SK-MEL-5 (cell line): ENCODE measurements at regions not wholly inside any gene's neighbourhood (a gene's known extent, or its start where the extent isn't known, plus 50 kb on each side); places are given as distances from the start of the nearest gene placed in this dataset.
A peak's percentile ranks its signal among the peaks of the same experiment; 100 is the strongest.

Experiments used
- DNase-seq: peaks from one replicate; pipeline ENCODE4 v3.0.0-alpha.2; 2016; ENCODE audit warnings: low read depth, low spot score
- in situ Hi-C: cut with HindIII; loops from 2 replicates; pipeline ENCODE4 v1.10.0; 2016; ENCODE audit warnings: low sequenced_read_pairs, high pct_unique_total_duplicates, low pct_unique_long_range_greater_than_20kb

DNA sequence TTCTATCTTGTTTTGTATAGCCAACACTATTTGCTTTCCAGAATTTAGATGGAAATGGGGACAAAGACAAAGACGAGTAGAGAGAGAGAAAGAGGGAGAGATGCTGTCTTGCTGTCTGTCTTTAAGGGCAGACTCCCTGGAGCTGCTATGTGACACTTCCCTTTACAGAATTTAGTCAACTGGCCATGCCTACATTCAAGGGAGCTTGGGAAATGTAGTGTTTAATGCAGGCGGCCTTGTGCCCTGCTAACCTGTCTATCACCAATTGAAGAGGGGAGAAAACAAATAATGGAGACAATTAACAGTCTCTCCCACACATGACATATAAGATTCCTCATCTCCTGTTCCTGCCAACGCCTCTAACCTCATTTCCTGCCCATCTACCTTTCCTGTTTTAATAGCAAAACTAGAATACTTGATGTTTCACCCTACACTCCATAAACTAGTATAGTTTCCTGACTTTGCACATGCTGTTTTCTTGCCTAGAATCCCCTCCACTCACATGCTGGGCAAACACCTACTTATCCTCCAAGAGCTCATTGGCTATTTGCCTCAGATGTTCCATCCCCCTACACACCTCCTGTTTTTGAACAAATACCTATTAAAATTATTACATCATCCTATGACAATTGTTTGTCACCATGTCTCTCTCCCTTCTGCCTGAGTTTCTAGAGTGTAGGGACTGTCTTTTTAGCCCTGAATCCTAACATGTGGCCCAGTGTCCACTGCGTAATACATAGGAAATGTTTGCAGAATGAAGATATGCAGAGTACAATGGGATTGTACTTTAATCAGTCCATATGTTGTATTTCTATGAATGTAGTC is 117.2 kb downstream of the SLC25A24 start:
- DNase-seq: no peak
- in situ Hi-C loops: no loop called here

DNA sequence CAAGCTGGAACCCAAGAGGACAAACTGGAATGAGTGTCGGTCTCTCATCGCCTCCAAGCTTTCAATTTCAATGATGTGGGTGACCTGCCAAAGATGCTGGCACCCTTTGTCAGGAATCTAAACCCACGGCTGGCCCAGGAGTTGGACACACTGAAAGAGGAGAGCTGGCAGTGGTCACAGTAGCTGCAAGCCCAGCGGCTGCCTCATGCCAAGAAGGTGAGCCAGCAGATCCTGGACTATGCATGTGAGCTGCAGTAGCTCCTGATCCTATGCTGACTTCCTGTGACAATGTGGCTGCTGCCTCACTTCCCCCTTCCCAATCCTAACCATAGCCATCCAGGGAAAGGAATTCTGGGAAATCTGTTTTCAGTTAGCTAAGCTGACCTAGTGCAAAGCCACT is 117.0 kb upstream of the VAV3 start:
- DNase-seq: no peak
- in situ Hi-C loops: no loop called here

DNA sequence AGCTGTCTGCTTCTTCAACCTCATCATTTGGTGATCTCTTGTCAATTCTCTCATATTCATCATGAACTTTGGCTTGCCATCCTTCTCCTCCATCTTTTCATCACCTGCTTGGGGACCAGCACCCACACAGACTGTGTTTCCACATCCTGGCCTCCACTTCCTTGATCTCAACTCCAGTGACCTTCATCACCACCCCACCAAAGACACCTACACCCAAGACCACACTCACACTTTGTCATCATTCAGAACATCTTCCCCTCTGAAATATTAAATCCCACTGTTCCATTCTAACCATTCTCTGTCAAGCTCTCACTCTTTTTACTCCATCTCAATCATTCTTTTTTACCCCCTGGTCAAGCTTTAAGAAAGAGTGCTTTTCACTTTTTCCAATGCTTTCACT is 115.5 kb upstream of the VAV3 start:
- in situ Hi-C loops: no loop called here
- no peak for DNase-seq

DNA sequence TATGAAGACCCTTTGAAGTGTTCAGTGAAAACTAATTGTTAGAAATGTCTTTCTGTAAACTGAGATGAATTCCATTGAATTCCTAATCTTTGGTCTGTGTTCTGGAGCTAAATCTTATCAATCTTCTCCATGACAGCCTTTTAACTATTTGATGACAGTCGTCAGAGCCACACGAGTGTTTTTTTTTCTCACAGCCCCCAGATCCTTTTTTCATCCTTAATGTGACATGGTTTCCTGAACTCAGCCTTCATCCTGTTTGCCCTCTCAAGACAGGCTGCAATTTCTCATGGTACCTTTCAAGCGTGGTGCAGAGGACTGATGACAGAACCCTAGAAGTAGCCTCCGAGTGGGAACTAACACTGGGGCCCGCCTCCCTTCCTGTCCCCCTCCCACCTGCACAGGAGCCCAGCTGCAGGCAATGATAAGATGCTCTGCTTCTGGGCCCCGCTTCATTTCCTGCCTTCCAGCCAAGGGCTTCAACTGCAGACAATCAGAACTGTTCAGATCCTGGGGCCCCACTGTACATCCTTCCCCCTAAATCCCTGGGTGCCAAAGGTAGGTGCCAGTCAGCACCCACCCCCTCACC is 114.6 kb upstream of the VAV3 start:
- in situ Hi-C loops: no loop called here
- DNase-seq: no peak

DNA sequence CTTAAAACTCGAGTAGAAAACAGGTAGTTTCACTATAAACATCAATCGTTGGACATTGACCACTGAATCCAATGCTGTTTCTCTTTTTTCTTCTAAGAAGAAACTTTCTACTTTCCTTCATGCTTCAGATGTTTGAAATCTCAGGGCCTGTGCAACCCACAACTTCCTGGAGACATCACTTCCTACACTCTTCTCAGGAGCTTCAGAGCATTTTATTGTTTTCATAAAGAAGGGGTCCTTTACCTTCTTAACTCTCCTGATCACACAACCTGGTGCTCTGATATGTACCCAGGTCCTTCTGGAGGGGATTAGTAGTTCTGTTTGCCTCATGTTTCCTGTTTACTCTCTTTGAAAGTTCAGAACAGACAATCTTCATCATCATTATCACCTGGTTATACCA is 113.0 kb upstream of the VAV3 start:
- DNase-seq: no peak
- in situ Hi-C loops: no loop called here

DNA sequence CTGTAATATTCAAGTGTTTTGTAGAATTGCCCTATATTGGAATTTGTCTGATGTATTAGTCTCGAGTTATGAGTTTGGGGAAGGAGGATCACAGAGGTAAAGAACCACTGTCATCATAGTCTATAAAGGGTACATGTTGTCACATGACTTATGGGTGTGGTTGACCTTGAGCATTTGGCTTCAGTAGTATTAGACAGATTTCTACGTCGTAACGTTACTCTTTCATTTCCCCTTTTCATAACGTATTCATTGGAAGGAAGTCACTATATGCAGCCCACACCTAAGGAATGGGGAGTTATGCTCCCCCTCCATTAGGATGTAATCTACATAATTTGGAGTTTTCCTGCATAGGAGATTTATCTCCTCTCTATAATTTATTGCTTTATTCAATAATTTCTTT is 110.1 kb upstream of the VAV3 start:
- no peak for DNase-seq
- in situ Hi-C loops: no loop called here

DNA sequence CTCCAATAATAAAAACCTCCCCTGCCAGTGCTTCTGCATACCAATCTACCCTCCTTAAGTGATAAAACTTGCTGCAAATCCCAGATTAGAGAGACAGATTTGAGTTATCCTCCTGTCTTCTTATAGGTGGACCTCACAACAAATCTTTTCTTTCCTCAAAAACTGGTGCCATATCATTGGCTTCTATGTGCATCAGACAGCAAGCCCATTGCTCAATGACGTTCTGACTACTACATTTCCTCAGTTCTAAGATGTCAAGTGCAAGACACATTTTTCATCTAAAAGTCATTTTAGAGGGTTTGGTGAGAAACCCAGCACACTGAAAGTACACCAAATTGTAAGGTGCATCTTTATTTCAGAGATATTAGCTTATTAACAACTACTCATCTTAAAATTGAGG is 107.8 kb upstream of the VAV3 start:
- in situ Hi-C loops: no loop called here
- no peak for DNase-seq

DNA sequence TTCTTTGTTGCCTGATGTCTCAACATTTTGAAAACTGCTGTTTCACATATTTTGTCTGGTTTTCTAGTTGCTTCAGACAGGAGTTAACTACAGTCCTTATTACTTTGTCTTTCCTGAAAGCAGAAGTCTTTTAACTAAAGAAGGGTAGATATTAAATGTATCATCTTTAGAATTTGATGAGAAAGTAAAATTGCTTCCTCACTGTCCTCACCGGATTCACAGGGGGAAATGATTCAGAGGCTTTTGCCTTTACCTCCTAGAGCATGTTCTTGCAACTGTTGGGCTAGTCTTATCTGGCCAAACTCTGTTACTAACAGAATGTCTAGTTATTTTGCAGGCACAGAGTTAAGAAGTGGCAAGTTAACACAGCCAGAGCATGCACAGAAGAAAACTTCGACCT is 107.2 kb upstream of the VAV3 start:
- no peak for DNase-seq
- in situ Hi-C loops: no loop called here

DNA sequence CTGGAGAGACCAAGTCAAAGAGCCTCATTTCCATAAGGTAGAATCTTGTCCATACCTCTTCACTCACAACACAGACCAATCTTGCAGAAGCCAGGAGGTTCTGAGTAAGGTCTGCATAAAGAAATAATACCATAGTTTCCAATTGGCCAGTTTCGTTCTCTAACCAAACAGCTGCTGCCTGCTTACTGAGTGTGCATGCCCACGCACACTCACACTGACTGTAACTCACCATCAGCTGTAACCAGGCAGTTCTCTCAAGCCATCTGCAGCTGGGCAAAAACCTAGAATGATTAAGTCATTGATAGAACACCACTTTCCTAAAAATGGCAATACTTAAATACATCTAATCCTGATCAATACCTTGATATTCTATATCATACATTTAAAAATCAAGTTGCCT is 106.6 kb upstream of the VAV3 start:
- in situ Hi-C loops: no loop called here
- DNase-seq: no peak

DNA sequence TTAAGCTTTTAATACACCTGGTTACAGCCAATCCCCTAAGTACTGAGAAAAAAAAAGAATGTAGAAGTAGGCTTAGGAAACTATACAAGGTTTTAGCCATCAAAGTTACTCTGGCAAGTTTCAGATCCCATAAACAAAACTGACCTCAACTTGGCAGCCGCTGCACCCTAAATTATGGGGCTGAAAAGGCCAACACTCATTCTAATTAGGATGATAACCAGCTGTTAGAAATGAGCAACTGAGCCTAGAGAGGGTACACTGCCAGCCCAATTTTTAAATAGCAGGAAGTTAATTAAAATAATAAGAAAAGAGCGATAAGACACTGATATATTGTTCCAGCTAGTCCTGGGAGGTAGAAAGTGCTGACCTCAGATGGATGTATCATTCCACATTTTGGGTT is 105.7 kb upstream of the VAV3 start:
- DNase-seq: no peak
- in situ Hi-C loops: no loop called here

DNA sequence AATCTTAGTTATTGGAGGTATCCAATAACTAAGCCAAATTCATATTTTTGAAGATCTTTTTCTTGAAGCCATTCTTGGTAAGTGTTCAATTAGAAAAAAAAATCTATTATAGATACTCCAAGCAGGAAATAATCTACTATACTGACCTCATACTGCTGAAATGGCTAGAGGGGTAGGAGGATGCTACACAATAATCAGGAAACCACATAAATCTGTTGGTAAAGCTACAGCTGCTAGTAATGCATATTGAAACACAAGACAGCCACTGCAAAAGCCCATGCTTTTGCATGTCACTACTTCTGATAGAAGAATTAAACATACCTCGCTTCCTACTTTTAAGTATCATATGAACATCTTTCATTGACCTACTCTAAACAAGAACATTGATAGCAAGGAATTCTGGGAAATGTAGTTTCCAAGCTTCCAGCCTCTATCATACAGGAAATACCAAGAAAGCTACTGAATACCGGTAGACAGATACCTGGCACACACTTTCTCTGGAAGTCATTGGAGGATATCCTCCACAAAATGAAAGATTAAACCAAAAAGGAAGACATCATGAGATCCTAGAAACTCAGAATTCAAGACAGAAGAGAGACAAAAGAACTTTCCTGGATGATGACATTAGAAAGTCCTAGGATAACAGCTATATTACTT is 103.0 kb upstream of the VAV3 start:
- DNase-seq: no peak
- in situ Hi-C loops: no loop called here

DNA sequence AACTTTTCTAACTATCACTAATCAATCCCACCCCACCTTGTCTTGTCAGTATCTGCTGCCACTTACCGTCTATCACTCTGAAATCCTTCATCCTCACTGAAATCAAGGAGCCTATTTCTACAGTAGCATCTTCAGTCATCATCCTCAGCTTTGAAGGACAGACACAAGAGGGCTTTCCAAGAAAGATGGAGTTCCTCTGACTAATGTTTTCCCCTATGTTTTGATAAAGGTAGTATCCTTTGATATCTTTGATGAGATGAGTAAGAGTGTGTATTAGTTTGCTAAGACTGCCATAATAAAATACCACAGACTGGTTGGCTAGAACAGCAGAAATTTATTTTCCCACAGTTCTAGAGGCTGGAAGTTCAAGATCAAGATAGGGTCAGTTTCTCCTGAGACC is 101.8 kb upstream of the VAV3 start:
- in situ Hi-C loops: no loop called here
- no peak for DNase-seq

DNA sequence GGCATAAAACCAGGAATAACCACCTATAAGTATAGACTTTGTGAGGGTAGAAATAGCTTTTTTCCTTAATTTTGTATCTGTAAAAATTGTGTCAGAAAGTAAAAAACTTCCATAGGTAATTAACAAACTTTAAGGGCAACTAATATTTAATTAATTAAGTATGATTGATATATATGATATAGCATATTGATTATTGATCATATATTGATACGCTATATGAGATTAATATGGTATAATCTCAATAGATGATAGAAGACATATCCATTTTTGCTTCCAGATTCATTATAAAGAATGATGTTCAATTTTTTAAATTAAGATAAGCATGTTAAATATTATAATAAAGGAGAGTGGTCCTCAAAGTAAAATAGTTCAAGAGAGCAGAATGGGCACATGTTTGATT is 99.3 kb upstream of the VAV3 start:
- DNase-seq: no peak
- in situ Hi-C loops: no loop called here

DNA sequence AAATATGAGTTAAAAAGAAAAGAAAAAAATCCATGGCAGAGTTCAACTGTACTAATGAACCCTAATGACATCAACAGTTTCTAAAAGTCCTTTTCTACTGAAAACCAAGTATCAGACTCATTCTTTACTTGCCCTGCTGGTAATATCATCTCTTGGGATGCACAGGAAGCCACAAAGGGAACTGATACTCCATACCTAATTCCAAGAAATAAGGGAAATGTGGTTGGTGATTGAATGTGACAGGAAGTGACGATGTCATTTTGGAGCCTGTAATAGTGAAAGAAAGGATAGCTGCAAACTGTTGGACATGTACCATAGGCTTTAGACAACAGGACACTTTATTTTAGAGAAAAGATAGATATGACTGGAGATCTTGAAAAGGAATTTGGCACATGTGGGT is 98.7 kb upstream of the VAV3 start:
- no peak for DNase-seq
- in situ Hi-C loops: no loop called here

DNA sequence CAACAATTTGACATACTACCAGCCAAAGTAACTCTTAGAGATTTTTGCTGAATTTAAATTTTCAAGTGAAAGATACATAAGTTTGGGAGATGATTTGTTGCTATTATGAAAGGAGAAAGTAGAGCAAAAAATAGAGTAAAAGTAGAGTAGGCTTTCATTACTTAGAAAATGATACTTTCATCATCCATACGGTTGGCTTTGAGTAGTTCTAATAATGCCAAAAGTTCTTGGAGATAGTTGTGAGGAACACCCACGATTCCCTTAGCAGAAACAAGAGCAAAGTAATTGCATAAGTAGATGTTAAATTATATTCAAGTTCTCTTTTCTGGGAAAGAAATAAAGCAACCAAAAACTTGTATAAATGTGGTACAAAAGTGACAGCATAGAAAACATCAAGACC is 95.0 kb upstream of the VAV3 start:
- in situ Hi-C loops: no loop called here
- no peak for DNase-seq

DNA sequence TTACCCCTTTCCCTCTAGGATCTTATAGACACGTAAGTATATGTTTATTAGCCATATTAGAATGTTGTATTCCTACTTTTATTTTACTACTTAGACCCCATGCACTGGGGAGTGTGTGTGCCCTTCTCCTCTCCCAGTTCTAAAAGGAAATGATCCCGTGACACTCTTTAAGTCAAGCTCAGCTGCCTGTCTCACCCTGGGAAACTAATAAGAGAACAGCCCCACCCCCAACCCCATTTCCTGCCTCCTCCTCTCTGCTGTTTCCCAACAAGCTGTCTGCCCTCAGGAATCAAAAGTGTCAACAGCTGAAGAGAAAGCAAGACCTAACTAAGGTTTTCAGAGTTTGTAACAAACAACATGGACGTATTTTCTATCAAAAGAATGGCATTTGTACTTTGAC is 92.6 kb upstream of the VAV3 start:
- in situ Hi-C loops: no loop called here
- peak; percentile 25 for DNase-seq

DNA sequence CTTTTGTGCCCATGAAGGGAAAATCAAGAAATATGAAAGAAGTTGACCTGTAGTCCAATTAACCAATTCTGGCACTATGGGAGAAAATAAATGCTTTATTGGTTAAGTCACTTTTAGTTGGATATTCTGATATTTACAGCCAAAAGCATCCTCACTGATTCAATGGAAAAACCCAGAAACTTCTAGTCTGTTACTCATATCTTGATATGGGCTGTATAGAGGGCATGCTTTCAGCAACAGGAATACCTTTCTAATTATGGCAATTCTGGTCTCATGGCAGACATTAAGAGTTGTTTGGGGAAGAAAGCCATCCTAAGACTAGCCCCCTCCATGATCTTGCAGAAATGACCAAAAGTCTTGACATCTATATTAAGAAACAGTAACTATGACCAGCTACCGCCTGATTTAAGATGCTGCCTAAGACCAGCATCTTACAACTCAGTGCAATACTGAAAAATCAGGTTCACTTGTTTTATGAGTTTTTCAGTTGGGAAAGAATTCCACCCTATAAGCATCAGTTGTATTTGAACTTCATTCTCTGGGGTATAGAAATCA is 91.5 kb upstream of the VAV3 start:
- DNase-seq: no peak
- in situ Hi-C loops: no loop called here

DNA sequence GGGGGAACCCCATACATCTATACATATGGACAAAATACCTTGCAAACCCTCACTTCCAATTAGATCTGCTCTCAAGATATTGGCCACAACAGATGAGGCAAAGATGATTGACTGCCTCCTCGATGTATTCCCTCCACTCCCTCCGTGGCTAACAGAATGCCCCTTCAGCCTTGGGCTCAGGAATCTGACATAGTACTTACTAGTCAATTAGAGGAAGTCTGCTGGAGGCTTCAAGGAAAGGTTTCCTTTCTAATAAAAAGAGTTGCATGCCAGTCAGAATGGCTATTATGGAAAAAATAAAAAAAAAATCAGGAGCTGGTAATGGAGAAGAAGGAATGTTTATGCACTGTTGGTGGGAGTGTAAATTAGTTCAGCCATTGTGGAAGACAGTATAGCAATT is 90.4 kb upstream of the VAV3 start:
- DNase-seq: no peak
- in situ Hi-C loops: no loop called here

DNA sequence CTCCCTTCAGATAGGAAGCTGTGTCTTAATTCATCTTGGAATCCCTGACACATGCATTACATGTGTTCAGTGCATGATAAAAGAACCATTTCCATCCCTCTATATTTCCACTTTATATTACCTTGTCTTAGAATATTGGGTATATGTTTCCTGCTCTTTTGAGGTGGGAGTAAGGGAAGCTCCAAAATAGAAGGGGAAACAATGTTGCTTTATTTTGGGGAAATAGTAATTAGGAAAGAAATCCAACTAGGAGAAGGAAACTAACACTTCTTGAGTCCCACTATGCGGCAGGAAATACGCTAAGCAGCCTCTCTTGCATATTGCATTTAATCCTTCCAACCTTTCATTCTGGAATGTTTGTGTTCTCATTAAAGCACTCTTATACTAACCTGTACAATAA is 89.4 kb upstream of the VAV3 start:
- in situ Hi-C loops: no loop called here
- no peak for DNase-seq
